Epithelial cell of esophagus (primary cell): ENCODE measurements at regions not wholly inside any gene's neighbourhood (a gene's known extent, or its start where the extent isn't known, plus 50 kb on each side); places are given as distances from the start of the nearest gene placed in this dataset.

Experiments
- DNase-seq: peaks from one replicate; pipeline ENCODE4 v3.0.0; 2010; ENCODE audit warnings: low read depth
- H3K4me3 ChIP-seq: 2 replicates; pipeline ENCODE4 v1.5.1; 2011; ENCODE audit warnings: mild to moderate bottlenecking, low read length, control low read depth
- CTCF ChIP-seq: IDR thresholded peaks from 2 replicates; pipeline ENCODE4 v1.5.1; 2011; ENCODE audit warnings: low read depth, mild to moderate bottlenecking, low read length, control low read depth, inconsistent platforms; ENCODE audit not compliant: insufficient read depth; ENCODE audit errors: missing control alignments

GRCh38 chr9:27933210-27934025, 360.1 kb upstream of the C9orf72 start:
- peak; percentile 9 for DNase-seq
- TF ChIP-seq CTCF = no peak
- H3K4me3 ChIP-seq = no peak overlapping the region

- TF ChIP-seq CTCF = no peak
- DNase-seq = no peak
- H3K4me3 ChIP-seq = no peak overlapping the region
These were observed 361.2 kb upstream of the C9orf72 start for GRCh38 chr9:27934471-27934870.

GRCh38 chr9:27939186-27939585, 365.9 kb upstream of the C9orf72 start:
- no peak for TF ChIP-seq CTCF
- no peak overlapping the region for H3K4me3 ChIP-seq
- DNase-seq = no peak

GRCh38 chr9:27940535-27940934, 367.3 kb upstream of the C9orf72 start:
- TF ChIP-seq CTCF = no peak

GRCh38 chr9:27943501-27943900, 370.2 kb upstream of the C9orf72 start:
- no peak for TF ChIP-seq CTCF
- DNase-seq = no peak
- no peak overlapping the region for H3K4me3 ChIP-seq

More at GRCh38 chr9:27940535-27940934, 367.3 kb upstream of the C9orf72 start:
- H3K4me3 ChIP-seq = no peak overlapping the region
- DNase-seq = no peak

- TF ChIP-seq CTCF = no peak
- H3K4me3 ChIP-seq = no peak overlapping the region
- DNase-seq = peak; percentile 65
These were observed 372.1 kb upstream of the C9orf72 start for GRCh38 chr9:27945386-27945785.

GRCh38 chr9:27950382-27950781, 377.1 kb upstream of the C9orf72 start:
- no peak for TF ChIP-seq CTCF
- no peak overlapping the region for H3K4me3 ChIP-seq
- DNase-seq = no peak
